Ectodermal cell (in vitro differentiated cells): ENCODE measurements at regions not wholly inside any gene's neighbourhood (a gene's known extent, or its start where the extent isn't known, plus 50 kb on each side); places are given as distances from the start of the nearest gene placed in this dataset.

Source experiments
- H3K27ac ChIP-seq: 2 replicates; pipeline ENCODE4 v1.7.0; 2013; ENCODE audit warnings: mild to moderate bottlenecking, low read depth, low read length; ENCODE audit not compliant: insufficient read depth, poor library complexity, severe bottlenecking
- H3K27me3 ChIP-seq: 2 replicates; pipeline ENCODE4 v1.7.0; 2013; ENCODE audit warnings: mild to moderate bottlenecking, low read length; ENCODE audit not compliant: insufficient read depth, control insufficient read depth, poor library complexity, severe bottlenecking
- H3K36me3 ChIP-seq: one replicate; pipeline ENCODE4 v1.7.0; 2013; ENCODE audit warnings: low read length; ENCODE audit not compliant: control insufficient read depth, insufficient read depth
- H3K4me1 ChIP-seq: one replicate; pipeline ENCODE4 v1.7.0; 2013; ENCODE audit warnings: low read length; ENCODE audit not compliant: control insufficient read depth, insufficient read depth
- H3K4me3 ChIP-seq: 2 replicates; pipeline ENCODE4 v1.7.0; 2013; ENCODE audit warnings: low read depth, low read length, control low read depth; ENCODE audit not compliant: insufficient read depth
- H3K9me3 ChIP-seq: 2 replicates; pipeline ENCODE4 v1.7.0; 2013; ENCODE audit warnings: mild to moderate bottlenecking, low read length, moderate library complexity; ENCODE audit not compliant: control insufficient read depth
- WGBS, 2 experiments: methylation state at CpG; one replicate each; pipeline ENCODE4 v1.1.7; 2013; ENCODE audit warnings: missing lambda C conversion rate in 2 of 2; 5-methylcytosine and 5-hydroxymethylcytosine counted together

GRCh38 chr6:3561725-3562124 lies 104.9 kb upstream of the SLC22A23 start:
- Histone ChIP-seq H3K27ac (no peak overlapping the region), H3K27me3 (no peaks in the 10 kb centered on the region), H3K4me3 (no peak overlapping the region), H3K4me1 (peaks cover 9% of the 10 kb centered on the region), H3K36me3 (no peaks in the 10 kb centered on the region), H3K9me3 (no peaks in the 10 kb centered on the region)
- 48 to 64% methylated on average over 1 of the region's 1 CpG for WGBS, 2 experiments

DNA sequence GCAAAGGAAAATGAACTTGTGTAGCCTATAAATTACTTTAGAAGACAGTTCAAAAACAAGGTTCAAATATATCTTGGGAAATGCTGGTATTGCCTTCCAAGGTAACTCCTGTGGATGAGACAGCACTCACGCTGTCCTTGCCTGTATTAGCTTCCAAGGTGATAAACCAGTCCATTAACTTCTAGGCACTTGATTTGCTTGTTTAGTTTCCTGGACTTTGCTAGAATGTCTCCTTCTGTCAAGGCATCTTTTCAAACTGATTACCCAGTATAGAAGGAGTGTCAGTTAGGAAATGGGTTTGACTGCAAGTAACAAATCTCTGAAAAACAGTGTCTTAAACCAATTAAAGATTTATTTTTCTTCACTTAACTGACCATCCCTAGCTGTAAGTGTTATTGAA lies 103.4 kb upstream of the SLC22A23 start:
- no peak overlapping the region for H3K27ac ChIP-seq
- no peak overlapping the region for H3K4me3 ChIP-seq
- no peaks in the 10 kb centered on the region for H3K27me3 ChIP-seq
- no peaks in the 10 kb centered on the region for H3K36me3 ChIP-seq
- no peaks in the 10 kb centered on the region for H3K9me3 ChIP-seq
- 97 to 100% methylated on average over 1 of the region's 1 CpG for WGBS, 2 experiments
- H3K4me1 ChIP-seq, result peaks cover 9% of the 10 kb centered on the region

- Histone ChIP-seq H3K36me3 (no peaks in the 10 kb centered on the region), H3K4me1 (peaks cover 9% of the 10 kb centered on the region), H3K27ac (no peak overlapping the region), H3K4me3 (no peak overlapping the region), H3K27me3 (no peaks in the 10 kb centered on the region), H3K9me3 (no peaks in the 10 kb centered on the region)
- 92 to 94% methylated on average over 3 of the region's 3 CpGs for WGBS, 2 experiments
Measured at GRCh38 chr6:3559561-3559960, 102.7 kb upstream of the SLC22A23 start.

- H3K27ac ChIP-seq, result no peak overlapping the region
- no peak overlapping the region for H3K4me3 ChIP-seq
- peaks cover 9% of the 10 kb centered on the region for H3K4me1 ChIP-seq
- no peaks in the 10 kb centered on the region for H3K36me3 ChIP-seq
- no peaks in the 10 kb centered on the region for H3K27me3 ChIP-seq
- 84 to 92% methylated on average over 2 to 3 of the region's 3 CpGs for WGBS, 2 experiments
- no peaks in the 10 kb centered on the region for H3K9me3 ChIP-seq
Measured at GRCh38 chr6:3557336-3557735, 100.5 kb upstream of the SLC22A23 start.

DNA sequence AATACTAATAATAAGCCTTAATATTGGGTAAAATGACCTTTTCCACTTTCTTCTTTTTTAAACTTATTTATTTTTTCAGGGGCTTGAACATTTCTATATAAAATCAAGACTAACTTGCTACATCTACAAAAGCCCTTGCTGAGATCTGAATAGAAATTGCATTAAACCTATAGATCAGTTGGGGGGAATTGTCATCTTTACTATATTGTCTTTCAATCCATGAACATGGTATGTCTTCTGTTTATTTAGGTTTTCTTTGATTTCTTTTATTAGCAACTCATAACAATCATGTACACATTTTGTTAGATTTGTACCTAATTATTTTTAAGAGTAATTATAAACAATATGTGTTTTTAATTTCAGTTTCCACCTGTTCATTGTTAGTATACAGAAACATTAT lies 96.4 kb upstream of the SLC22A23 start:
- Histone ChIP-seq H3K9me3 (no peaks in the 10 kb centered on the region), H3K36me3 (no peaks in the 10 kb centered on the region), H3K4me1 (no peaks in the 10 kb centered on the region), H3K4me3 (no peak overlapping the region), H3K27ac (no peak overlapping the region), H3K27me3 (no peaks in the 10 kb centered on the region)

DNA sequence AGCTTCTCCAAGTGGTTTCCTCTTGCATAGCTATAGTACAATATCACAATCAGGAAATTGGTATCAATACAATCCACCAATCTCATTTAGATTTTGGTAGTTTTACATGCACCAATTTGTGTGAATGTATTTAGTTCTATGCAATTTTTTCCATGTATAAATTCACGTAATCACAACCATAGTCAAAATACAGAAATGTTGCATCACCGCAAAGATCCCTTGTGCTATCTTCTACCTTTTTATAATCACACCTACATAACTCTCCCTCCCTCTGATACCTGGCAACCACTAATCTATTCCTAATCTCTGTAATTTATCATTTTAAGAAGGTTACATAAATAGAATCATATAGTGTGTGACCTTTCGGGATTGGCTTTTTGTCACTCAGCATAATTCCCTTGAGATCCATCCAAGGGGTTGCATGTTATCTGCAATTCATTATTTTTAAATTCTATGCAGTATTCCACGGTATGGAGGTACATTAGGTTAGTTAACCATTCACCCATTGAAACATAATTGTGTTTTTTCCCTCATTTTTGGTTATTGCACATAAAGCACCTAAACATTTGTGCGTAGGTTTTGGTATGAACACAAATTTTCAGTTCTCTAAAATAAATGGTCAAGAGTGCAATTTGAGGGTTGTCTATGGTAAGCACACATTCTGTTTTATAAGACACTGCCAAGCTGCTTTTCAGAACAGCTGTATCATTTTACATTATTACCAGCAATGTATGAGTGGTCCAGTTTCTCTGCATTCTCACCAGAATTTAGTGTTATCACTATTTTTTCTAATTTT lies 95.1 kb upstream of the SLC22A23 start:
- 91 to 95% methylated on average over 4 to 5 of the region's 5 CpGs for WGBS, 2 experiments
- Histone ChIP-seq H3K27ac (no peak overlapping the region), H3K27me3 (no peaks in the 10 kb centered on the region), H3K4me3 (no peak overlapping the region), H3K9me3 (no peaks in the 10 kb centered on the region), H3K36me3 (no peaks in the 10 kb centered on the region), H3K4me1 (no peaks in the 10 kb centered on the region)

DNA sequence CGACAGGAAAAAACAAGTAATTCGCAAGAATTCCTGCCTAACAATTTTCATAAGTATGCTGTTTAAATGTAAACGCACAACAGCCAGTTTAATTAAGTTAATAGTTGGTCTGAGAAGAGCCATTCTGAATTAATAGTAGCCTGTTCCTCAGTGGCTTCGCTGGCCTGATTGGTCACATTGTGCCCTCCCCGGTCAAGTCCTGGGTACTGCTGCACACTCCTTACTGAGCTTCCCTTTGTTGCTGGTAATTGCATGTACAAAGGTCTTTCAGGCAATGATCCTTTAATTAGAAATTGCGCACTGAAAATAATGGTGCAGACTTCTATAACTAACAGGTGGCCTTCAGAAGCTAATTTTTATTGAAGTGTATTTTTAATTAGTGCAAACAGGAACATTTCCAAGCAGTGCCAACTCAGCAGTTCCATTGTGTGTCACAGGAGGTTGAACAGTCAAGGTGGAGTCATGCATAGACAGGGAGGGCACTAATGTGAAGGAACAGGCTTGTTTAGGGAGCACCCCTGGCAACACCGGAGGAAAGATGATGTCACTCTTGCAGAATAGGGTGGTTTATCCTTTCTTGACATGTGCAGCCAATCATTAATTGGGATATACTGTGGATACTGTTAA lies 92.6 kb upstream of the SLC22A23 start:
- no peaks in the 10 kb centered on the region for H3K36me3 ChIP-seq
- H3K9me3 ChIP-seq, result no peaks in the 10 kb centered on the region
- no peak overlapping the region for H3K27ac ChIP-seq
- no peaks in the 10 kb centered on the region for H3K4me1 ChIP-seq
- no peak overlapping the region for H3K4me3 ChIP-seq
- H3K27me3 ChIP-seq, result no peaks in the 10 kb centered on the region
- 83 to 88% methylated on average over 7 of the region's 7 CpGs for WGBS, 2 experiments

- H3K4me1 ChIP-seq, result no peaks in the 10 kb centered on the region
- H3K27me3 ChIP-seq, result no peaks in the 10 kb centered on the region
- H3K9me3 ChIP-seq, result no peaks in the 10 kb centered on the region
- 97 to 99% methylated on average over 2 of the region's 2 CpGs for WGBS, 2 experiments
- no peak overlapping the region for H3K27ac ChIP-seq
- H3K36me3 ChIP-seq, result no peaks in the 10 kb centered on the region
- H3K4me3 ChIP-seq, result no peak overlapping the region
Measured at GRCh38 chr6:3546121-3546520, 89.3 kb upstream of the SLC22A23 start.

DNA sequence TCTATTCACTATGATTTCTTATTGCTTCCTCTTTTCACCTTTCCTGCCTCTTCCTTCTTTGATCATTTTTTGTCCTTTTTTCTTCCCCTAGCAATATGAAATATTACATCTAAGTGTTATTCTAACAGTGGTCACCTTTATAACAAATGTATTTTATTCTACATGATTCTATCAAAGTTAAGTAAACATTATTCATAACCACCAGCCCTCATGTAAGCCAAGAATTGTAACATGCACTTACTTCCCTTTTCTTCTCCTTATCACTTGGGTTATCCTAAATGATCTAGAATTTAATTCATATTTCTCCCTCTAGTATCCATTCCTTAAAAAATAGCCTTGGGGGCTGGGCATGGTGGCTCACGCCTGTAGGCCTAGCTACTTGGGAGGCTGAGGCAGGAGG lies 88.3 kb upstream of the SLC22A23 start:
- H3K36me3 ChIP-seq, result no peaks in the 10 kb centered on the region
- no peaks in the 10 kb centered on the region for H3K27me3 ChIP-seq
- H3K4me1 ChIP-seq, result peaks cover 5% of the 10 kb centered on the region
- H3K27ac ChIP-seq, result no peak overlapping the region
- no peaks in the 10 kb centered on the region for H3K9me3 ChIP-seq
- no peak overlapping the region for H3K4me3 ChIP-seq
- WGBS, 2 experiments, result 83 to 91% methylated on average over 1 of the region's 1 CpG

- 94 to 95% methylated on average over 6 of the region's 6 CpGs for WGBS, 2 experiments
- no peaks in the 10 kb centered on the region for H3K36me3 ChIP-seq
Measured at GRCh38 chr6:3542032-3542640, 85.3 kb upstream of the SLC22A23 start.

More at GRCh38 chr6:3542032-3542640, 85.3 kb upstream of the SLC22A23 start:
- H3K27me3 ChIP-seq, result no peaks in the 10 kb centered on the region
- H3K27ac ChIP-seq, result no peak overlapping the region
- no peak overlapping the region for H3K4me3 ChIP-seq
- no peaks in the 10 kb centered on the region for H3K9me3 ChIP-seq
- peaks cover 5% of the 10 kb centered on the region for H3K4me1 ChIP-seq
